ENCODE measurements at regions not wholly inside any gene's neighbourhood (a gene's known extent, or its start where the extent isn't known, plus 50 kb on each side); places are given as distances from the start of the nearest gene placed in this dataset.
A peak's percentile ranks its signal among the peaks of the same experiment; 100 is the strongest.

- H3K4me3 Mint-ChIP-seq = no peak overlapping the region
- no peaks in the 10 kb centered on the region for H3K9me3 Mint-ChIP-seq
- H3K4me1 Mint-ChIP-seq = no peaks in the 10 kb centered on the region
- no peak overlapping the region for H3K27ac Mint-ChIP-seq
- ATAC-seq (replicated peaks) (no peak), DNase-seq (no peak)
- H3K36me3 Mint-ChIP-seq = no peaks in the 10 kb centered on the region
- no peaks in the 10 kb centered on the region for H3K27me3 Mint-ChIP-seq
Observed at GRCh38 chr13:22592515-22592914, 588.3 kb upstream of the SGCG start.

GRCh38 chr13:22594041-22594440, 586.7 kb upstream of the SGCG start:
- no peak for ATAC-seq (replicated peaks)
- H3K4me1 Mint-ChIP-seq = no peaks in the 10 kb centered on the region
- DNase-seq = no peak
- H3K27me3 Mint-ChIP-seq = no peaks in the 10 kb centered on the region
- no peak overlapping the region for H3K27ac Mint-ChIP-seq
- no peaks in the 10 kb centered on the region for H3K9me3 Mint-ChIP-seq
- H3K4me3 Mint-ChIP-seq = no peak overlapping the region
- H3K36me3 Mint-ChIP-seq = no peaks in the 10 kb centered on the region

- DNase-seq = no peak
- no peak for ATAC-seq (replicated peaks)
- no peaks in the 10 kb centered on the region for H3K36me3 Mint-ChIP-seq
- no peak overlapping the region for H3K27ac Mint-ChIP-seq
- no peak overlapping the region for H3K4me3 Mint-ChIP-seq
- H3K27me3 Mint-ChIP-seq = no peaks in the 10 kb centered on the region
- no peaks in the 10 kb centered on the region for H3K9me3 Mint-ChIP-seq
- no peaks in the 10 kb centered on the region for H3K4me1 Mint-ChIP-seq
Observed at GRCh38 chr13:22596171-22596863, 584.5 kb upstream of the SGCG start.

- H3K4me3 Mint-ChIP-seq = no peak overlapping the region
- ATAC-seq (replicated peaks) = no peak
- H3K4me1 Mint-ChIP-seq = no peaks in the 10 kb centered on the region
- H3K9me3 Mint-ChIP-seq = peaks cover 0 to under 1% of the 10 kb centered on the region in 2 donors
- no peaks in the 10 kb centered on the region for H3K27me3 Mint-ChIP-seq
- H3K36me3 Mint-ChIP-seq = no peaks in the 10 kb centered on the region
- no peak for DNase-seq
- peak overlapping the region; percentile 59 for H3K27ac Mint-ChIP-seq
Observed at GRCh38 chr13:22599156-22599555, 581.6 kb upstream of the SGCG start.

- Mint-ChIP-seq H3K4me3 (no peak overlapping the region), H3K27ac (no peak overlapping the region), H3K36me3 (no peaks in the 10 kb centered on the region), H3K4me1 (no peaks in the 10 kb centered on the region), H3K9me3 (peaks cover 3 to 9% of the 10 kb centered on the region in 2 donors), H3K27me3 (no peaks in the 10 kb centered on the region)
- no peak for ATAC-seq (replicated peaks)
- no peak for DNase-seq
Observed at GRCh38 chr13:22618002-22618401, 562.8 kb upstream of the SGCG start.

- no peak overlapping the region for H3K27ac Mint-ChIP-seq
- H3K27me3 Mint-ChIP-seq = no peaks in the 10 kb centered on the region
- peaks cover 3 to 6% of the 10 kb centered on the region in 2 donors for H3K9me3 Mint-ChIP-seq
- ATAC-seq (replicated peaks) (no peak), DNase-seq (no peak)
- H3K36me3 Mint-ChIP-seq = no peaks in the 10 kb centered on the region
- no peak overlapping the region for H3K4me3 Mint-ChIP-seq
- H3K4me1 Mint-ChIP-seq = no peaks in the 10 kb centered on the region
Observed at GRCh38 chr13:22625691-22626090, 555.1 kb upstream of the SGCG start.

- no peak for ATAC-seq (replicated peaks)
- Mint-ChIP-seq H3K27ac (no peak overlapping the region), H3K9me3 (peaks cover 7 to 15% of the 10 kb centered on the region in 2 donors), H3K36me3 (no peaks in the 10 kb centered on the region), H3K27me3 (no peaks in the 10 kb centered on the region), H3K4me1 (no peaks in the 10 kb centered on the region), H3K4me3 (no peak overlapping the region)
- no peak for DNase-seq
Observed at GRCh38 chr13:22629374-22629773, 551.4 kb upstream of the SGCG start.

GRCh38 chr13:22642088-22642487, 538.7 kb upstream of the SGCG start:
- Mint-ChIP-seq H3K36me3 (no peaks in the 10 kb centered on the region), H3K4me1 (no peaks in the 10 kb centered on the region), H3K27ac (no peak overlapping the region), H3K9me3 (peaks cover 3 to 8% of the 10 kb centered on the region in 2 donors), H3K27me3 (no peaks in the 10 kb centered on the region), H3K4me3 (no peak overlapping the region)
- ATAC-seq (replicated peaks) (no peak), DNase-seq (no peak)

GRCh38 chr13:22644941-22645340, 535.8 kb upstream of the SGCG start:
- no peak for DNase-seq
- Mint-ChIP-seq H3K4me3 (no peak overlapping the region), H3K4me1 (no peaks in the 10 kb centered on the region), H3K27ac (no peak overlapping the region), H3K27me3 (no peaks in the 10 kb centered on the region), H3K36me3 (no peaks in the 10 kb centered on the region), H3K9me3 (peaks cover 3 to 8% of the 10 kb centered on the region in 2 donors)
- no peak for ATAC-seq (replicated peaks)

GRCh38 chr13:22647156-22647850, 533.5 kb upstream of the SGCG start:
- Mint-ChIP-seq H3K27me3 (no peaks in the 10 kb centered on the region), H3K36me3 (no peaks in the 10 kb centered on the region), H3K4me3 (no peak overlapping the region), H3K27ac (no peak overlapping the region), H3K9me3 (peaks cover 3 to 4% of the 10 kb centered on the region in 2 donors), H3K4me1 (no peaks in the 10 kb centered on the region)
- DNase-seq (no peak), ATAC-seq (replicated peaks) (no peak)

GRCh38 chr13:22648320-22648801, 532.4 kb upstream of the SGCG start:
- H3K36me3 Mint-ChIP-seq = no peaks in the 10 kb centered on the region

GRCh38 chr13:22652796-22653195, 528.0 kb upstream of the SGCG start:
- no peaks in the 10 kb centered on the region for H3K4me1 Mint-ChIP-seq
- DNase-seq = no peak
- no peaks in the 10 kb centered on the region for H3K36me3 Mint-ChIP-seq
- ATAC-seq (replicated peaks) = no peak
- no peaks in the 10 kb centered on the region for H3K27me3 Mint-ChIP-seq
- H3K4me3 Mint-ChIP-seq = no peak overlapping the region
- peaks cover 0 to 1% of the 10 kb centered on the region in 2 donors for H3K9me3 Mint-ChIP-seq
- H3K27ac Mint-ChIP-seq = no peak overlapping the region

More at GRCh38 chr13:22648320-22648801, 532.4 kb upstream of the SGCG start:
- no peaks in the 10 kb centered on the region for H3K27me3 Mint-ChIP-seq
- H3K4me1 Mint-ChIP-seq = no peaks in the 10 kb centered on the region
- no peak overlapping the region for H3K4me3 Mint-ChIP-seq
- ATAC-seq (replicated peaks) (no peak), DNase-seq (no peak)
- H3K27ac Mint-ChIP-seq = no peak overlapping the region
- peaks cover 0 to 2% of the 10 kb centered on the region in 2 donors for H3K9me3 Mint-ChIP-seq

- H3K27ac Mint-ChIP-seq = no peak overlapping the region
- no peak overlapping the region for H3K4me3 Mint-ChIP-seq
- DNase-seq = no peak
- no peaks in the 10 kb centered on the region for H3K27me3 Mint-ChIP-seq
- H3K36me3 Mint-ChIP-seq = no peaks in the 10 kb centered on the region
- no peaks in the 10 kb centered on the region for H3K4me1 Mint-ChIP-seq
- peaks cover 0 to 1% of the 10 kb centered on the region in 2 donors for H3K9me3 Mint-ChIP-seq
- ATAC-seq (replicated peaks) = no peak
Observed at GRCh38 chr13:22653866-22654265, 526.9 kb upstream of the SGCG start.

- Mint-ChIP-seq H3K27ac (no peak overlapping the region), H3K9me3 (peaks cover 0 to 1% of the 10 kb centered on the region in 2 donors), H3K27me3 (no peaks in the 10 kb centered on the region), H3K4me3 (no peak overlapping the region), H3K36me3 (no peaks in the 10 kb centered on the region), H3K4me1 (no peaks in the 10 kb centered on the region)
- ATAC-seq (replicated peaks) (no peak), DNase-seq (no peak)
Observed at GRCh38 chr13:22655106-22655852, 525.5 kb upstream of the SGCG start.

All from stimulated activated naive B cell treated with anti-CD40 and anti-IgM and Interleukin-4, amounts not matched to agents 10 μg/mL and 1 μg/mL and 100 μg/mL, for 72 hours (primary cell).